NT2/D1 (cell line): ENCODE measurements at regions not wholly inside any gene's neighbourhood (a gene's known extent, or its start where the extent isn't known, plus 50 kb on each side); places are given as distances from the start of the nearest gene placed in this dataset.

Experiments
- SUZ12 ChIP-seq: IDR thresholded peaks from 2 replicates; pipeline ENCODE4 v1.6.1; 2011; ENCODE audit not compliant: insufficient read length, insufficient read depth; ENCODE audit errors: extremely low read depth
- YY1 ChIP-seq: IDR thresholded peaks from 2 replicates; pipeline ENCODE4 v1.6.1; 2011; ENCODE audit not compliant: insufficient read length, insufficient read depth

DNA sequence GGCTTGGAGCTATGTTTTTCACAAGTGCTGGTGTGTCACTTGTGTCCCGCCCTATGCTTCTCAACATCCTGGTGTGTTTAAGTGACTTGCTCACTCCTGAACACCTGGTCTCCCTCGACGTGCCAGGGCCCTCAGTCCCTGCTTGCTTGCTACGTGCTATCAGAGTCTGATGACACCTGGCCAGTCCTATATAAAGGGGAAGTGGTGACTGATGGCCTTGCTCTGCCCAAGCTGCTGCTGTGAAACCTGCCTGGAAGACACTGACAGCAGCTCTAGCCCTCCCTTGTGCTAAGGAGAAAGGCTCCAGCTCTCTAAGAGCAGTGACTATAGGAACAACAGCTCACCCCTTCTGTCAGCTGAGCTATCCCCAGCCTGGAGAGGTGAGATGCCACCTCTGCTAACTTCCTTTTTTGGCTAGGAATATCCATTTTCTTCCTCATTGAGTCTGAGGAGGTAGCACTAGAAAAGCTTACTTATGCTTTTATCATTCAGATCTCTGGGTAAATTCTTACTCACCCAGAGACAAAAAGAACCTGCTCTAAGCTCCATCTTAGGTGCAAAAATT is 77.2 kb upstream of the PLXNA4 start:
- TF ChIP-seq YY1 = no peak
- no peak for TF ChIP-seq SUZ12
